ENCODE measurements at regions not wholly inside any gene's neighbourhood (a gene's known extent, or its start where the extent isn't known, plus 50 kb on each side); places are given as distances from the start of the nearest gene placed in this dataset.

- DNase-seq (ENCODE audit: low read depth) = no peak
- TF ChIP-seq CTCF (conservative IDR thresholded peaks at IDR 0.05; ENCODE audit: low read depth, low read length) = no peak
- no peak overlapping the region for H3K4me3 ChIP-seq (ENCODE audit: low read depth, low read length)
Measured at GRCh38 chr2:85939131-85939530, 50.3 kb upstream of the ST3GAL5 start.
